Naive thymus-derived CD4-positive, alpha-beta T cell (primary cell): ENCODE measurements at regions not wholly inside any gene's neighbourhood (a gene's known extent, or its start where the extent isn't known, plus 50 kb on each side); places are given as distances from the start of the nearest gene placed in this dataset.

Experiments
- ATAC-seq: fragments of 150-1000 bp; cut with Tn5 transposase; 2 replicates; pipeline ENCODE4 v1.10.0; 2021; ENCODE audit warnings: mild to moderate bottlenecking, moderate library complexity
- CTCF ChIA-PET: fragments of 350-600 bp; sonication (Branson Sonifier 250); formaldehyde crosslinking; loops from one replicate; lab custom pipeline; 2021; ENCODE audit warnings: antibody characterized with exemption; lab: Charles Lee
- POLR2A ChIA-PET: fragments of 350-600 bp; sonication (Branson Sonifier 250); formaldehyde crosslinking; loops from one replicate; lab custom pipeline; 2021; ENCODE audit warnings: antibody characterized with exemption, inconsistent platforms; lab: Charles Lee
- DNase-seq, 9 donors: peaks; one replicate each; pipeline versions ENCODE4 v3.0.0 to v3.0.0-alpha.2; 2020 to 2022; ENCODE audit warnings: mixed read lengths in 1 of 9
- H3K27ac ChIP-seq: one replicate; pipeline ENCODE4 v1.7.0; 2013; ENCODE audit warnings: mild to moderate bottlenecking, low read depth, low read length, moderate library complexity
- H3K27me3 ChIP-seq, 2 donors: one replicate each; pipeline ENCODE4 v1.7.0; 2013; ENCODE audit warnings: low read length in 2 of 2, mild to moderate bottlenecking in 2 of 2, moderate library complexity in 2 of 2; ENCODE audit not compliant: control insufficient read depth in 2 of 2, insufficient read depth in 2 of 2
- H3K36me3 ChIP-seq, 3 experiments: 1 replicate in 2 of 3; 2 replicates in 1 of 3; pipeline ENCODE4 v1.7.0; 2013; ENCODE audit warnings: low read length in 3 of 3, mild to moderate bottlenecking in 3 of 3, moderate library complexity in 1 of 3; ENCODE audit not compliant: insufficient read depth in 3 of 3, control insufficient read depth in 2 of 3
- H3K4me1 ChIP-seq, 2 donors: one replicate each; pipeline ENCODE4 v1.7.0; 2013; ENCODE audit warnings: low read length in 2 of 2, mild to moderate bottlenecking in 2 of 2, moderate library complexity in 1 of 2; ENCODE audit not compliant: control insufficient read depth in 2 of 2, insufficient read depth in 2 of 2
- H3K4me3 ChIP-seq: 2 replicates; pipeline ENCODE4 v1.7.0; 2013; ENCODE audit warnings: mild to moderate bottlenecking, low read length
- H3K9me3 ChIP-seq, 3 experiments: 1 replicate in 2 of 3; 2 replicates in 1 of 3; pipeline ENCODE4 v1.7.0; 2013; ENCODE audit warnings: low read length in 3 of 3; ENCODE audit not compliant: control insufficient read depth in 2 of 3
- H3K27ac Mint-ChIP-seq, 9 donors: one replicate each; pipeline ENCODE4 v1.8.0; 2020 to 2022; ENCODE audit warnings: mixed read lengths in 9 of 9, mild to moderate bottlenecking in 8 of 9, moderate library complexity in 5 of 9, inconsistent platforms in 2 of 9
- H3K27me3 Mint-ChIP-seq, 5 donors: one replicate each; pipeline ENCODE4 v1.8.0; 2021 to 2022; ENCODE audit warnings: mixed read lengths in 5 of 5, mild to moderate bottlenecking in 1 of 5
- H3K36me3 Mint-ChIP-seq, 5 donors: one replicate each; pipeline ENCODE4 v1.8.0; 2020 to 2022; ENCODE audit warnings: mixed read lengths in 5 of 5, mild to moderate bottlenecking in 3 of 5, inconsistent platforms in 1 of 5
- H3K4me1 Mint-ChIP-seq, 7 donors: one replicate each; pipeline ENCODE4 v1.8.0; 2020 to 2022; ENCODE audit warnings: mixed read lengths in 7 of 7, mild to moderate bottlenecking in 3 of 7, inconsistent platforms in 1 of 7
- H3K4me3 Mint-ChIP-seq, 10 donors: one replicate each; pipeline ENCODE4 v1.8.0; 2020 to 2022; ENCODE audit warnings: mild to moderate bottlenecking in 10 of 10, mixed read lengths in 10 of 10, moderate library complexity in 6 of 10, inconsistent platforms in 2 of 10
- H3K9me3 Mint-ChIP-seq, 11 donors: one replicate each; pipeline ENCODE4 v1.8.0; 2020 to 2022; ENCODE audit warnings: mixed read lengths in 11 of 11, mild to moderate bottlenecking in 4 of 11, inconsistent platforms in 1 of 11, moderate library complexity in 1 of 11
- intact Hi-C, 2 donors: fragments of 100-400 bp; cut with micrococcal nuclease; formaldehyde crosslinking; loops; one replicate each; pipeline ENCODE4 v1.15.1; 2023

- no peak for DNase-seq
- H3K9me3 ChIP-seq: no peaks in the 10 kb centered on the region
- Mint-ChIP-seq H3K9me3 (peaks cover 0 to 7% (median 0%) of the 10 kb centered on the region in 11 donors), H3K36me3 (peaks cover 0 to 10% (median 0%) of the 10 kb centered on the region in 5 donors), H3K4me1 (peaks cover 1 to 29% (median 9%) of the 10 kb centered on the region in 7 donors), H3K4me3 (no peak overlapping the region), H3K27me3 (no peaks in the 10 kb centered on the region), H3K27ac (no peak overlapping the region)
- H3K27ac ChIP-seq: no peak overlapping the region
- POLR2A ChIA-PET: no interaction called here
- no peaks in the 10 kb centered on the region for H3K4me1 ChIP-seq
- no peak overlapping the region for H3K4me3 ChIP-seq
- H3K36me3 ChIP-seq: no peaks in the 10 kb centered on the region
- ATAC-seq: no peak
- H3K27me3 ChIP-seq: no peaks in the 10 kb centered on the region
- CTCF ChIA-PET: interaction anchor here (1.2 kb wide), 1 partner anchor 42 kb away, joined by 3 read pairs; no protein-coding TSS in a partner anchor
- intact Hi-C loops: no loop called here
Measured at GRCh38 chr3:31172336-31172735, 277.9 kb upstream of the GADL1 start.

DNA sequence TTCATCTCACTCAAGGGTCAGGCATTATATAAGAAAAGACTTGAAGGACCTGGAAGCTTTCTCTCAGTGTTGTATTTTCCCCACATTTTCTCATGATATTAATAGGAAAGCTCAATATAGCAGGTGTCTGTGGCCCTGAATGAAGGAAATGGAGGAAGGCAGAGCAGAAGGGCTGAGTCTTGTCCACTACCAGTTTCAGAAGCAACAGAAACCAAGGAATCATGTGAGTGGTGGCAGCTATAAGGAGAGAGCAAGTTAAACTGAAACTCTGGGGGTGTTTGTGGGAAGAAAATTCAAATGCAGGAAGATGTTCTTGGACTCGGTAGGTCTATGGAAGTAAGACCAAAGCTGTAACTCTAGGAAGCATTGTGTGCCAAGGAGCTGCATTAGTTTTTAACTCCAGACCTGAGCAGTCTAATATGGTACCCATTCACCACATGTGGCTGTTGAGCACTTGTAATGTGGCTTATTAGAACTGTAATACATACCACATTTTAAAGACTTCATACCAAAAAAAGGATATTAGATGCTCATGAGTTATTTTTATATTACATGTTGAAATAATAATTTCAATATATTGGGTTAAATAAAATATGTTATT lies 278.8 kb upstream of the GADL1 start:
- ChIA-PET CTCF (interaction anchor here (1.2 kb wide), 1 partner anchor 41 kb away, joined by 3 read pairs; no protein-coding TSS in a partner anchor), POLR2A (no interaction called here)
- H3K27ac ChIP-seq: no peak overlapping the region
- Mint-ChIP-seq H3K36me3 (peaks cover 0 to 10% (median 0%) of the 10 kb centered on the region in 5 donors), H3K4me3 (no peak overlapping the region), H3K4me1 (peaks cover 0 to 26% (median 12%) of the 10 kb centered on the region in 7 donors), H3K27ac (no peak overlapping the region), H3K9me3 (peaks cover 0 to 8% (median 0%) of the 10 kb centered on the region in 11 donors), H3K27me3 (no peaks in the 10 kb centered on the region)
- H3K27me3 ChIP-seq: no peaks in the 10 kb centered on the region
- no peaks in the 10 kb centered on the region for H3K4me1 ChIP-seq
- DNase-seq (no peak), ATAC-seq (no peak)
- no peaks in the 10 kb centered on the region for H3K36me3 ChIP-seq
- intact Hi-C loops: no loop called here
- no peak overlapping the region for H3K4me3 ChIP-seq
- H3K9me3 ChIP-seq: no peaks in the 10 kb centered on the region

GRCh38 chr3:31174079-31174478 lies 279.6 kb upstream of the GADL1 start:
- Mint-ChIP-seq H3K36me3 (peaks cover 0 to 11% (median 0%) of the 10 kb centered on the region in 5 donors), H3K4me3 (no peak overlapping the region), H3K27ac (no peak overlapping the region), H3K4me1 (peaks cover 0 to 26% (median 16%) of the 10 kb centered on the region in 7 donors), H3K9me3 (peaks cover 0 to 8% (median 0%) of the 10 kb centered on the region in 11 donors), H3K27me3 (no peaks in the 10 kb centered on the region)
- no peak overlapping the region for H3K27ac ChIP-seq
- no peaks in the 10 kb centered on the region for H3K27me3 ChIP-seq
- POLR2A ChIA-PET: no interaction called here
- CTCF ChIA-PET: no interaction called here
- intact Hi-C loops: no loop called here
- DNase-seq (no peak), ATAC-seq (no peak)
- H3K4me1 ChIP-seq: no peaks in the 10 kb centered on the region
- no peak overlapping the region for H3K4me3 ChIP-seq
- no peaks in the 10 kb centered on the region for H3K36me3 ChIP-seq
- no peaks in the 10 kb centered on the region for H3K9me3 ChIP-seq

- H3K9me3 Mint-ChIP-seq: peaks cover 0 to 14% (median 0%) of the 10 kb centered on the region in 11 donors
- POLR2A ChIA-PET: no interaction called here
- H3K4me3 Mint-ChIP-seq: no peak overlapping the region
- Histone ChIP-seq H3K27me3 (no peaks in the 10 kb centered on the region), H3K9me3 (no peaks in the 10 kb centered on the region), H3K27ac (no peak overlapping the region), H3K4me3 (no peak overlapping the region), H3K4me1 (no peaks in the 10 kb centered on the region), H3K36me3 (no peaks in the 10 kb centered on the region)
- DNase-seq (no peak), ATAC-seq (no peak)
- H3K36me3 Mint-ChIP-seq: peaks cover 0 to 14% (median 0%) of the 10 kb centered on the region in 5 donors
- no peak overlapping the region for H3K27ac Mint-ChIP-seq
- intact Hi-C loops: no loop called here
- CTCF ChIA-PET: no interaction called here
- H3K4me1 Mint-ChIP-seq: peaks cover 3 to 26% (median 12%) of the 10 kb centered on the region in 7 donors
- H3K27me3 Mint-ChIP-seq: no peaks in the 10 kb centered on the region
Measured at GRCh38 chr3:31176045-31176444, 281.6 kb upstream of the GADL1 start.

DNA sequence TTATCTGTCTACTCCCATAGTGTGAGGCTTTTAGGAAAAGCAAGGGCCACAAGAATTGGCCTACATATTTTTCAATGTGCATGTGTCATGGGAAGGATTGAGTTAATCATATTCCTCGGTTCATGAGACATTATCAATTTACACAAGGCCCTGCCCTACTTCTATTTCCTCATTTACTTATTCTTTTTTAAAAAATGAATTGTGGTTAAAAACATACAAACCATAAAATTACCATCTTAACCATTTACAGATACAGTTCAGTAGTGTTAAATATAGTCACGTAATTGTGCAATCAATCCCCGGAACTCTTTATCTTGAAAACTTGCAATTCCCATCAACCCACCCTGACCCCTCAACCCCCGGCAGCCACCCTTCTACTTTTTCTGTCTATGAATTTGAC lies 284.0 kb upstream of the GADL1 start:
- Histone ChIP-seq H3K27ac (no peak overlapping the region), H3K27me3 (no peaks in the 10 kb centered on the region), H3K4me3 (no peak overlapping the region), H3K4me1 (no peaks in the 10 kb centered on the region), H3K36me3 (no peaks in the 10 kb centered on the region), H3K9me3 (no peaks in the 10 kb centered on the region)
- H3K36me3 Mint-ChIP-seq: peaks cover 0 to 8% (median 0%) of the 10 kb centered on the region in 5 donors
- DNase-seq: no peak
- ATAC-seq: no peak
- no peak overlapping the region for H3K27ac Mint-ChIP-seq
- no peak overlapping the region for H3K4me3 Mint-ChIP-seq
- POLR2A ChIA-PET: no interaction called here
- intact Hi-C loops: no loop called here
- H3K4me1 Mint-ChIP-seq: peaks cover 0 to 9% (median 5%) of the 10 kb centered on the region in 7 donors
- H3K27me3 Mint-ChIP-seq: no peaks in the 10 kb centered on the region
- CTCF ChIA-PET: no interaction called here
- peaks cover 0 to 15% (median 0%) of the 10 kb centered on the region in 11 donors for H3K9me3 Mint-ChIP-seq

DNA sequence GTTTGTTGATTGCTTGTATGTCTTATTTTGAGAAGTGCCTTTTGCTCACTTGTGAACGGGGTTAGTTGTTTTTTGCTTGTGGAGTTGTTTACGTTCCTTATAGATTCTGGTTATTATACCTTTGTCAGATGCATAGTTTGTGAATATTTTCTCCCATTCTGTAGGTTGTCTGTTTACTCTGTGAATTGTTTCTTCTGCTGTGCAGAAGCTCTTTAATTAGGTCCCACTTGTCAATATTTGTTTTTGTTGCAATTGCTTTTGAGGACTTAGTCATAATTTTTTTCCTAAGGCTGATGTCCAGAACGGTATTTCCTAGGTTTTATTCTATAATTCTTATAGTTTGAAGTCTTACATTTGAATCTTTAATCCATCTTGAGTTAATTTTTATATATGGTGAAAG lies 285.3 kb upstream of the GADL1 start:
- no peaks in the 10 kb centered on the region for H3K27me3 Mint-ChIP-seq
- peaks cover 0 to 7% (median 0%) of the 10 kb centered on the region in 5 donors for H3K36me3 Mint-ChIP-seq
- Histone ChIP-seq H3K27ac (no peak overlapping the region), H3K4me1 (no peaks in the 10 kb centered on the region), H3K36me3 (no peaks in the 10 kb centered on the region), H3K27me3 (no peaks in the 10 kb centered on the region), H3K4me3 (no peak overlapping the region), H3K9me3 (no peaks in the 10 kb centered on the region)
- intact Hi-C loops: no loop called here
- DNase-seq (no peak), ATAC-seq (no peak)
- ChIA-PET CTCF (interaction anchor here (0.8 kb wide), 1 partner anchor 145 kb away, joined by 4 read pairs; no protein-coding TSS in a partner anchor), POLR2A (no interaction called here)
- peaks cover 0 to 11% (median 5%) of the 10 kb centered on the region in 7 donors for H3K4me1 Mint-ChIP-seq
- H3K4me3 Mint-ChIP-seq: no peak overlapping the region
- no peak overlapping the region for H3K27ac Mint-ChIP-seq
- H3K9me3 Mint-ChIP-seq: peaks cover 0 to 14% (median 0%) of the 10 kb centered on the region in 11 donors

- DNase-seq: no peak
- H3K27ac Mint-ChIP-seq: no peak overlapping the region
- no peak for ATAC-seq
- H3K27me3 Mint-ChIP-seq: no peaks in the 10 kb centered on the region
- H3K4me3 Mint-ChIP-seq: no peak overlapping the region
- ChIA-PET CTCF (interaction anchor here (0.8 kb wide), 1 partner anchor 145 kb away, joined by 4 read pairs; no protein-coding TSS in a partner anchor), POLR2A (no interaction called here)
- Histone ChIP-seq H3K9me3 (no peaks in the 10 kb centered on the region), H3K4me3 (no peak overlapping the region), H3K27me3 (no peaks in the 10 kb centered on the region), H3K27ac (no peak overlapping the region), H3K36me3 (no peaks in the 10 kb centered on the region), H3K4me1 (no peaks in the 10 kb centered on the region)
- H3K9me3 Mint-ChIP-seq: peaks cover 0 to 13% (median 0%) of the 10 kb centered on the region in 11 donors
- H3K4me1 Mint-ChIP-seq: peaks cover 0 to 11% (median 5%) of the 10 kb centered on the region in 7 donors
- peaks cover 0 to 5% (median 0%) of the 10 kb centered on the region in 5 donors for H3K36me3 Mint-ChIP-seq
- intact Hi-C loops: no loop called here
Measured at GRCh38 chr3:31180274-31180673, 285.8 kb upstream of the GADL1 start.
